BLaER1 treated with 17β-estradiol and CSF1 and Interleukin-3, amounts not matched to agents 10 nM and 100 nM (cell line): ENCODE measurements at regions not wholly inside any gene's neighbourhood (a gene's known extent, or its start where the extent isn't known, plus 50 kb on each side); places are given as distances from the start of the nearest gene placed in this dataset.
A peak's percentile ranks its signal among the peaks of the same experiment; 100 is the strongest.

Experiments used
- H3K27ac ChIP-seq, 11 experiments: shearing (Covaris generic); formaldehyde crosslinking; 2 replicates each; pipeline ENCODE4 v1.8.1; 2022
- H3K27me3 ChIP-seq, 11 experiments: shearing (Covaris generic); formaldehyde crosslinking; 2 replicates each; pipeline ENCODE4 v1.8.1; 2022
- H3K36me3 ChIP-seq, 11 experiments: shearing (Covaris generic); formaldehyde crosslinking; 2 replicates each; pipeline ENCODE4 v1.8.1; 2022
- H3K4me1 ChIP-seq, 10 experiments: shearing (Covaris generic); formaldehyde crosslinking; 2 replicates each; pipeline ENCODE4 v1.8.1; 2022
- H3K4me2 ChIP-seq, 11 experiments: shearing (Covaris generic); formaldehyde crosslinking; 2 replicates each; pipeline ENCODE4 v1.8.1; 2022
- H3K4me3 ChIP-seq, 10 experiments: shearing (Covaris generic); formaldehyde crosslinking; 2 replicates each; pipeline ENCODE4 v1.8.1; 2022
- H3K9ac ChIP-seq, 11 experiments: shearing (Covaris generic); formaldehyde crosslinking; 2 replicates each; pipeline ENCODE4 v1.8.1; 2022
- H3K9me3 ChIP-seq, 11 experiments: shearing (Covaris generic); formaldehyde crosslinking; replicated peaks in 1 of 11; 2 replicates each; pipeline ENCODE4 v1.8.1; 2022
- H4K20me1 ChIP-seq, 11 experiments: shearing (Covaris generic); formaldehyde crosslinking; 2 replicates each; pipeline ENCODE4 v1.8.1; 2022
- Cebpa-rat ChIP-seq, 11 experiments: shearing (Covaris generic); IDR thresholded peaks; 2 replicates each; pipeline ENCODE4 v1.8.1; 2022

GRCh38 chr1:192914092-192914491 is 105.3 kb downstream of the RGS2 start:
- Histone ChIP-seq H3K4me1 (peaks cover 0 to 12% (median 7%) of the 10 kb centered on the region in 10 experiments; a peak in 10 of 20 replicates), H3K4me2 (no peak overlapping the region), H3K27me3 (no peaks in the 10 kb centered on the region), H3K36me3 (no peaks in the 10 kb centered on the region), H4K20me1 (no peaks in the 10 kb centered on the region), H3K4me3 (no peak overlapping the region), H3K9ac (no peak overlapping the region), H3K9me3 (peaks cover 0 to 19% (median 12%) of the 10 kb centered on the region in 11 experiments; a peak in 12 of 22 replicates), H3K27ac (no peak overlapping the region)
- TF ChIP-seq Cebpa-rat (IDR thresholded peaks at IDR 0.05), result no peak

GRCh38 chr1:192914696-192915095 is 105.9 kb downstream of the RGS2 start:
- H3K27me3 ChIP-seq, result no peaks in the 10 kb centered on the region
- no peak overlapping the region for H3K27ac ChIP-seq
- no peak overlapping the region for H3K4me2 ChIP-seq
- H3K4me1 ChIP-seq, result peaks cover 0 to 12% (median 7%) of the 10 kb centered on the region in 10 experiments; a peak in 10 of 20 replicates
- no peak for TF ChIP-seq Cebpa-rat (IDR thresholded peaks at IDR 0.05)
- no peak overlapping the region for H3K4me3 ChIP-seq
- no peaks in the 10 kb centered on the region for H4K20me1 ChIP-seq
- no peaks in the 10 kb centered on the region for H3K36me3 ChIP-seq
- peaks cover 0 to 16% (median 12%) of the 10 kb centered on the region in 11 experiments; a peak in 12 of 22 replicates for H3K9me3 ChIP-seq
- H3K9ac ChIP-seq, result no peak overlapping the region

DNA sequence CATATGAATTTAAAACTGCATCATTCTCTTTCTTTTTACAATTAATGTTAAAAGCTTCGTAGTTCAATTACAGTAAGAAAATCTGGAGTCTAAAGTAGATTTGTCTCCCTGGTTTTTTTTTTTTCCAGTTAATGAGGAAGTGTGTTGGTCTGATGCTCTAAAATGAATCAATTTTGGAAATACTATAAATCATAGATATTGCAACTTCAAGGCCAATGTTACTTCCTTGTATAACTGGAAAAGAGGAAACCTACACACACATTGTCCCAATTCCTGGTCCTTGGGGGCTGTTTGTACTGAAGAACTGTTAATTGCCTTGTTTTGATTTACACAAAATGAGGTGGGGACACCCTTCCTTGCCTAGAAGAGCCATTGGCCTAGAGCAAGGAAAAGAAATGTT is 107.2 kb downstream of the RGS2 start:
- no peak overlapping the region for H3K9ac ChIP-seq
- no peaks in the 10 kb centered on the region for H3K27me3 ChIP-seq
- no peak overlapping the region for H3K4me3 ChIP-seq
- no peaks in the 10 kb centered on the region for H4K20me1 ChIP-seq
- H3K4me2 ChIP-seq, result peak overlapping the region in 1 of 11 experiments; percentile 31; a peak in 1 of 22 replicates
- H3K36me3 ChIP-seq, result no peaks in the 10 kb centered on the region
- TF ChIP-seq Cebpa-rat (IDR thresholded peaks at IDR 0.05), result no peak
- no peak overlapping the region for H3K27ac ChIP-seq
- H3K4me1 ChIP-seq, result peaks cover 0 to 8% (median under 1%) of the 10 kb centered on the region in 10 experiments; a peak in 5 of 20 replicates
- H3K9me3 ChIP-seq, result peaks cover 0 to 16% (median 10%) of the 10 kb centered on the region in 11 experiments; a peak in 11 of 22 replicates

- H3K4me1 ChIP-seq, result peaks cover 0 to 8% (median 0%) of the 10 kb centered on the region in 10 experiments; a peak in 2 of 20 replicates
- H3K27ac ChIP-seq, result no peak overlapping the region
- no peak for TF ChIP-seq Cebpa-rat (IDR thresholded peaks at IDR 0.05)
Measured at GRCh38 chr1:192918259-192918658, 109.4 kb downstream of the RGS2 start.

GRCh38 chr1:192920412-192920811 is 111.6 kb downstream of the RGS2 start:
- no peaks in the 10 kb centered on the region for H3K27me3 ChIP-seq
- no peak overlapping the region for H3K4me3 ChIP-seq
- H3K36me3 ChIP-seq, result no peaks in the 10 kb centered on the region
- H3K9me3 ChIP-seq, result no peaks in the 10 kb centered on the region
- peaks cover 0 to 8% (median 0%) of the 10 kb centered on the region in 10 experiments; a peak in 1 of 20 replicates for H3K4me1 ChIP-seq
- no peak for TF ChIP-seq Cebpa-rat (IDR thresholded peaks at IDR 0.05)
- no peaks in the 10 kb centered on the region for H4K20me1 ChIP-seq
- H3K4me2 ChIP-seq, result no peak overlapping the region
- H3K27ac ChIP-seq, result no peak overlapping the region
- H3K9ac ChIP-seq, result no peak overlapping the region

More at GRCh38 chr1:192918259-192918658, 109.4 kb downstream of the RGS2 start:
- Histone ChIP-seq H3K4me3 (no peak overlapping the region), H4K20me1 (no peaks in the 10 kb centered on the region), H3K27me3 (no peaks in the 10 kb centered on the region), H3K36me3 (no peaks in the 10 kb centered on the region), H3K9ac (no peak overlapping the region), H3K9me3 (no peaks in the 10 kb centered on the region), H3K4me2 (no peak overlapping the region)

DNA sequence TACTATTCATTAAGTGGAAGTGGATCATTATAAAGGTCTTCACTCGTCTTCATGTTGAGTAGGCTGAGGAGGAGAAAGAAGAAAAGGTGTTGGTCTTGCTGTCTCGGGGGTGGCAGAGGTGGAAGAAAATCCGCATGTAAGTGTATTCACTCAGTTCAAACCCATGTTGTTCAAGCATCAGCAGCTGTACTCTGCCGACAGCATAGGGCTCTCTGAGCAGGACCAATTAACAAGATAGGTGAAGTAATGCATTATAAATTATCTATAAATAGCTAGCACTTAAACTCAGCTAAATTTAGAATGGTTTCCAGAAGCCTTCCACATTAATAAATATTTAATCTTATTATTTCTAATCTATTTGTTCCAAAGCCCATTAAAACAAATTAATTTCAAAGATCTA is 116.8 kb downstream of the RGS2 start:
- Histone ChIP-seq H3K36me3 (no peaks in the 10 kb centered on the region), H4K20me1 (no peaks in the 10 kb centered on the region), H3K4me2 (no peak overlapping the region), H3K27me3 (0 out of 22 replicates have a peak, but pooled peaks cover 0 to 4% (median 0%) of the 10 kb centered on the region in 11 experiments), H3K4me3 (no peak overlapping the region), H3K9ac (no peak overlapping the region), H3K9me3 (no peaks in the 10 kb centered on the region), H3K4me1 (peaks cover 0 to 7% (median 0%) of the 10 kb centered on the region in 10 experiments; a peak in 2 of 20 replicates), H3K27ac (no peak overlapping the region)
- no peak for TF ChIP-seq Cebpa-rat (IDR thresholded peaks at IDR 0.05)

DNA sequence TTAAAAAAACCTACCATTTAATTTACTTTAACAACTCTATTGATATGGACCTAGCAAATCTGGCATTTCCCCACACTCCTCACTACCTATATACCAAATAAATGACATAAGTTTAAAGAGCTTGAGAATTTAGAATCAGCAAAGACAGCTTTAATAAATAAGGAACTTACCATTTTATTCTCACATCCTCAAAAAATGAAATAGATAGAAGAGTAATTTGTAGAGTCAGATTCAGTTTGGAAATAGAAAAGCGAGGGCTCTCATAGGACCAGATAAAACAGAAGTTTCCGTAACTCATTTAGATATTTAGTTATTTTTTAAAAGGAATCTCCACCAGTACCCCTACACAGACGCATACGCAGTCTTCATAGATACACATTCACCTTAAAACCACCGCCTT is 117.9 kb downstream of the RGS2 start:
- Histone ChIP-seq H4K20me1 (no peaks in the 10 kb centered on the region), H3K9me3 (no peaks in the 10 kb centered on the region), H3K36me3 (no peaks in the 10 kb centered on the region), H3K27me3 (0 out of 22 replicates have a peak, but pooled peaks cover 0 to 4% (median 0%) of the 10 kb centered on the region in 11 experiments), H3K4me3 (no peak overlapping the region), H3K9ac (no peak overlapping the region), H3K4me2 (no peak overlapping the region), H3K4me1 (peaks cover 0 to 7% (median 0%) of the 10 kb centered on the region in 10 experiments; a peak in 2 of 20 replicates), H3K27ac (no peak overlapping the region)
- no peak for TF ChIP-seq Cebpa-rat (IDR thresholded peaks at IDR 0.05)

DNA sequence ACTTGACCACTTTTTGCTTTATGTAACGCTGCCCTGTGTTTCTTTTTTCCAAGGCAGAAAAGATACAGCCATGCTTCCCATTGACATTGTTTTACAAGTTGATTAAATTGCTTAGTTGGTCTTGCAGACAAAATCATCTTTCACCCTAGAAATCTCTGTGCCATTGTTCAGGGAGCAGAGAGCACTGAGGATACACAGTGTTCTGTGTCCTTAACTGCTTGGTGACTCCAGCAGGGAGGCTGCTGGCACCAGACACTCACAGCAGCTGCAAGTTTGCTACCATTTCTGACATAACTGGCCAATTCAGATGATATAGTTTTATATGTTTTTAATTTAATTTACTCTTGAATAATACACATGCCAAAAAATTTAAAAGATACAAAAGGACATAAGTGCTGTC is 118.7 kb downstream of the RGS2 start:
- no peak overlapping the region for H3K4me2 ChIP-seq
- no peak overlapping the region for H3K9ac ChIP-seq
- H4K20me1 ChIP-seq, result no peaks in the 10 kb centered on the region
- no peaks in the 10 kb centered on the region for H3K36me3 ChIP-seq
- H3K4me1 ChIP-seq, result peaks cover 0 to 7% (median 0%) of the 10 kb centered on the region in 10 experiments; a peak in 2 of 20 replicates
- no peaks in the 10 kb centered on the region for H3K9me3 ChIP-seq
- H3K27me3 ChIP-seq, result 0 out of 22 replicates have a peak, but pooled peaks cover 0 to 4% (median 0%) of the 10 kb centered on the region in 11 experiments
- H3K4me3 ChIP-seq, result no peak overlapping the region
- no peak overlapping the region for H3K27ac ChIP-seq
- TF ChIP-seq Cebpa-rat (IDR thresholded peaks at IDR 0.05), result no peak

DNA sequence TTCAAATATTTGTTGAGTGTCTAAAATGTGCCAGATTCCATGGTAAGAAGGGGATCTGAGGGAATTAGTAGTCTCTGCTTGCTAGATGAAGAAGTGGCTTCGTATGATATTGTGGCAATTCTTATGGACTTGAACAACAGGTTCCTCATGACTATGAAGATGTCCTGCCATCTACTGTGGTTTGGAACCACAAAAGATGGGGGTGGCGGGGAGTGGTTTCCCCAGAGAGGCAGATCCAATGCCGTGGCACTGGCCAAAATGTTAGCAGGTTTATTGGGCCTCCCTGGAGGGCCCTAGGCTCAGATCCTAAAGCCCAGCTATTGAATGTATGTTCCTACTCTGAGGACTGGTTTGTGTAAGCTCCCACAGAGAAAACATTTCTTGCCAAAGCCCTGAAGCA is 120.8 kb downstream of the RGS2 start:
- H3K4me1 ChIP-seq, result peaks cover 0 to 9% (median 0%) of the 10 kb centered on the region in 10 experiments; a peak in 2 of 20 replicates
- no peak for TF ChIP-seq Cebpa-rat (IDR thresholded peaks at IDR 0.05)
- H4K20me1 ChIP-seq, result no peaks in the 10 kb centered on the region
- H3K27ac ChIP-seq, result no peak overlapping the region
- H3K4me2 ChIP-seq, result peak overlapping the region in 3 of 11 experiments; percentile 1 to 38 (median 3); a peak in 3 of 22 replicates
- no peaks in the 10 kb centered on the region for H3K36me3 ChIP-seq
- H3K9ac ChIP-seq, result no peak overlapping the region
- peaks cover 0 to 8% (median 0%) of the 10 kb centered on the region in 11 experiments; a peak in 1 of 22 replicates for H3K27me3 ChIP-seq
- no peaks in the 10 kb centered on the region for H3K9me3 ChIP-seq
- no peak overlapping the region for H3K4me3 ChIP-seq

- H3K9ac ChIP-seq, result no peak overlapping the region
- no peak for TF ChIP-seq Cebpa-rat (IDR thresholded peaks at IDR 0.05)
- H3K4me3 ChIP-seq, result no peak overlapping the region
- H3K4me1 ChIP-seq, result peaks cover 0 to 51% (median 31%) of the 10 kb centered on the region in 10 experiments; a peak in 14 of 20 replicates
- no peak overlapping the region for H3K27ac ChIP-seq
- peaks cover 0 to 8% (median 0%) of the 10 kb centered on the region in 11 experiments; a peak in 1 of 22 replicates for H3K27me3 ChIP-seq
- no peaks in the 10 kb centered on the region for H3K36me3 ChIP-seq
- H3K4me2 ChIP-seq, result no peak overlapping the region
- H3K9me3 ChIP-seq, result no peaks in the 10 kb centered on the region
- H4K20me1 ChIP-seq, result no peaks in the 10 kb centered on the region
Measured at GRCh38 chr1:192933744-192934143, 124.9 kb downstream of the RGS2 start.
